ENCODE measurements at regions not wholly inside any gene's neighbourhood (a gene's known extent, or its start where the extent isn't known, plus 50 kb on each side); places are given as distances from the start of the nearest gene placed in this dataset.

DNA sequence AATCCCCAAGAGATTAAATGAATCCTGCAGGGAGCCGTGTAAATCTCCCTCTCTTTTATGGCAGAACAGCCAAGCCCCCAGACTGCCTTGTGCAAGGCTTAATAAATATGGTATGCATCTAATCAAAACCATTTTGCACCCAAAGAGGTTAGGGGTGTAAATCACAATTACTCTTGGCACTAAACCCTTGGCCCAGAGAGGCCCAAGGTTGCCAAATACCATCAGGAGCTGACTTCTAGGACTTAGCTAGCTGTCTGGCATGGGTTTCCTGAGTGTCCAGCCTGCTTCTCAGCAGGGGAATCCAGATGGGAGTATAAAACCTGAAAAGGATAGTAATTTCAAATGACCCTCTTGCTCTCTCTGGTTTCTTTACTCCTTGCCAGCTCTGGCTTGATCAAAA is 610.4 kb downstream of the MED13L start:
- intact Hi-C loops (cut with micrococcal nuclease) = no loop called here
- H3K27me3 Mint-ChIP-seq = no peaks in the 10 kb centered on the region

DNA sequence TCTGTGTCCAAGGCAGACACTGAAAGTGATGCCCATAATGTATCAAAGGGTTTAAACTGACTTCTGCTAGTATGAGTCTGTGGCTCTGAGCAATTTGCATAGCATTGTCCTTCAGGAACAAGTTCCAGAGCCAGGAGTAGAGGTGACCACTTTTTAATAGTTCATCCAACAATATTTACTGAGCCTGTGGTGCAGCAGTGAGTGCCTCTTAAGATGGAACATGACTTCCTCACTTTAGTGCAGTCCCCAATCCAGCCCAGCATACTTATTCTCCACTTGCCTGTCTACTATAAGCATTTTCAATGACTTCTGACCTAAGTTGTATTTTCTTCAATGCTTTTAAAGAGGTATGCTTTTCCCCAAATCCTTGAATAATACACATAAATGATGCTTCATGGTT is 611.3 kb downstream of the MED13L start:
- ChIA-PET CTCF (no interaction called here), POLR2A (no interaction called here)
- H3K4me1 Mint-ChIP-seq (ENCODE audit: low read depth) = no peaks in the 10 kb centered on the region
- H3K27ac Mint-ChIP-seq = no peak overlapping the region
- no peaks in the 10 kb centered on the region for H3K9me3 Mint-ChIP-seq
- DNase-seq = no peak
- intact Hi-C loops (cut with micrococcal nuclease) = no loop called here
- H3K36me3 Mint-ChIP-seq = no peaks in the 10 kb centered on the region
- H3K4me3 Mint-ChIP-seq = no peak overlapping the region
- no peaks in the 10 kb centered on the region for H3K27me3 Mint-ChIP-seq

More for the DNA sequence above, 610.4 kb downstream of the MED13L start:
- Mint-ChIP-seq H3K36me3 (no peaks in the 10 kb centered on the region), H3K4me3 (no peak overlapping the region), H3K9me3 (peaks cover 3% of the 10 kb centered on the region), H3K4me1 (ENCODE audit: low read depth) (no peaks in the 10 kb centered on the region), H3K27ac (no peak overlapping the region)
- CTCF ChIA-PET = no interaction called here
- DNase-seq = no peak
- POLR2A ChIA-PET = no interaction called here

DNA sequence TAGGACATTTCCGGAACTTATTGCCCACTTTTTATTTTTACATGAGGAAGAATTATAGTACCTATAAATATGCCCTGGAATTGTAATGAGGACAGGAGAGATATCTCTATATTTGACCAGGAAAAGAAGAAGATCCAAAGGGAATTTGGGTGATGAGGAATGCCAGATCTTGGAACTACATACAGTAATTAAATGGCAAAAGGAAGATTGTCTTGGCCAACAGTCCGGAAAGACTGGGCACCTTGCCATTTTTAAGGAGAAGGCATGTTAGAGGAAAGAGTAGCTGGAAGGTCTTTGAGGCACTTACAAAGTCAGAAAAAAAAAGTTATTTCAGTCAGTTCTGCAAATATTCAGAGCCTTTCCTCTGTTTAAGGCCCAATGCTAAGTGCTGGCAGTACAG is 616.4 kb downstream of the MED13L start:
- ChIA-PET CTCF (interaction anchor here (0.7 kb wide), 1 partner anchor 244 kb away, joined by 3 read pairs; no protein-coding TSS in a partner anchor), POLR2A (no interaction called here)
- Mint-ChIP-seq H3K27ac (no peak overlapping the region), H3K4me1 (ENCODE audit: low read depth) (no peaks in the 10 kb centered on the region), H3K4me3 (no peak overlapping the region), H3K27me3 (peaks cover 4% of the 10 kb centered on the region), H3K36me3 (no peaks in the 10 kb centered on the region), H3K9me3 (peaks cover 2% of the 10 kb centered on the region)
- DNase-seq = no peak
- intact Hi-C loops (cut with micrococcal nuclease) = no loop called here

DNA sequence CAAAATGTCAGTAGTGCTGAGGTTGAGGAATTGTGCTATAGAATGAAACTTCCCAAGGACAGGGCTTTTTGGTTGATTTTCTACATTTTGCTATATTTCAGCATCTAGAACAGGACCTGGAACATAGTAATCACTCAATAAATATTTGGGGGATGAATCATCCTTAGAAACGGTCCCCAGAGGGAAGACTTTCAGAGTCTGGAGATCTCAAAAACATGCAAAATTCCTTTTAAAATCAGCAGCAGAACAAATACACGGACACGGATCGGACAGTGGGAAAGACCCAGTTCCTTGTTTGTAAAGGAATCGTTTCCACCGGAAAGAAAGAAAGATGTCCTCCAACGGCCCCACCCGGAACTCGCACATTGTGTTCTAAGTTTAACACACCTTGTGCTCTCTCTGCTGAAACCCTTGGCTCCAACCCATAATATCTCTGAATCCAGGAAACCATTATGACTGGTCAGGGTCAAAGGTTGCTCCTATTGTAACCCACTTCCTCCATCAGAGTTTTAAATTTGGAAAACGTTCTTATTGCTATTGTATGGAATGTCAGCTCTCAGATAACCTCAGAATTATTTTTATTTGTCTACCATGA is 617.2 kb downstream of the MED13L start:
- no peak for DNase-seq
- H3K36me3 Mint-ChIP-seq = no peaks in the 10 kb centered on the region
- no peak overlapping the region for H3K27ac Mint-ChIP-seq
- no peak overlapping the region for H3K4me3 Mint-ChIP-seq
- intact Hi-C loops (cut with micrococcal nuclease) = no loop called here
- H3K9me3 Mint-ChIP-seq = peaks cover 2% of the 10 kb centered on the region
- peaks cover 6% of the 10 kb centered on the region for H3K27me3 Mint-ChIP-seq
- CTCF ChIA-PET = interaction anchor here (0.7 kb wide), 1 partner anchor 245 kb away, joined by 3 read pairs; no protein-coding TSS in a partner anchor
- no peaks in the 10 kb centered on the region for H3K4me1 Mint-ChIP-seq (ENCODE audit: low read depth)
- POLR2A ChIA-PET = no interaction called here

DNA sequence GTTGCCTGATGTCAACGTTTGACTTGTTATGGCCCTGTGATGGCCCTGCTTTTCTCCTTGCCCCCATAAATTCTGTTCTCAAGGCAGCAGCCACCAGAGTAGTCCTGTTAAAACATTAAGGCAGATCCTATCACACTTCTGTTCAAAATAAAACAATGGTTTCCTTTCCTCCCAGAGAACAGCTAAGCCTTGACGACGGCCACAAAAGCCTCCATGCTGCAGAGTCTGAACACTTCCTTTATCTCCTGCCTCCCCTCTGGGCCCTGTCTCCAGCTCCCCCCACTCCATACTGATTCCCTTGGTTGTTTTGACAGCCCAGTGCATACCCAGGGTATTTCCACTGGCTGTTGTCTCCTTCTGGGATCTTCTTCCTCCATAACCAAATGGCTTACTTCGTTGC is 618.1 kb downstream of the MED13L start:
- intact Hi-C loops (cut with micrococcal nuclease) = no loop called here
- Mint-ChIP-seq H3K4me3 (no peak overlapping the region), H3K4me1 (ENCODE audit: low read depth) (no peaks in the 10 kb centered on the region), H3K36me3 (no peaks in the 10 kb centered on the region), H3K27ac (no peak overlapping the region), H3K9me3 (peaks cover 2% of the 10 kb centered on the region), H3K27me3 (peaks cover 6% of the 10 kb centered on the region)
- ChIA-PET POLR2A (no interaction called here), CTCF (no interaction called here)
- no peak for DNase-seq

DNA sequence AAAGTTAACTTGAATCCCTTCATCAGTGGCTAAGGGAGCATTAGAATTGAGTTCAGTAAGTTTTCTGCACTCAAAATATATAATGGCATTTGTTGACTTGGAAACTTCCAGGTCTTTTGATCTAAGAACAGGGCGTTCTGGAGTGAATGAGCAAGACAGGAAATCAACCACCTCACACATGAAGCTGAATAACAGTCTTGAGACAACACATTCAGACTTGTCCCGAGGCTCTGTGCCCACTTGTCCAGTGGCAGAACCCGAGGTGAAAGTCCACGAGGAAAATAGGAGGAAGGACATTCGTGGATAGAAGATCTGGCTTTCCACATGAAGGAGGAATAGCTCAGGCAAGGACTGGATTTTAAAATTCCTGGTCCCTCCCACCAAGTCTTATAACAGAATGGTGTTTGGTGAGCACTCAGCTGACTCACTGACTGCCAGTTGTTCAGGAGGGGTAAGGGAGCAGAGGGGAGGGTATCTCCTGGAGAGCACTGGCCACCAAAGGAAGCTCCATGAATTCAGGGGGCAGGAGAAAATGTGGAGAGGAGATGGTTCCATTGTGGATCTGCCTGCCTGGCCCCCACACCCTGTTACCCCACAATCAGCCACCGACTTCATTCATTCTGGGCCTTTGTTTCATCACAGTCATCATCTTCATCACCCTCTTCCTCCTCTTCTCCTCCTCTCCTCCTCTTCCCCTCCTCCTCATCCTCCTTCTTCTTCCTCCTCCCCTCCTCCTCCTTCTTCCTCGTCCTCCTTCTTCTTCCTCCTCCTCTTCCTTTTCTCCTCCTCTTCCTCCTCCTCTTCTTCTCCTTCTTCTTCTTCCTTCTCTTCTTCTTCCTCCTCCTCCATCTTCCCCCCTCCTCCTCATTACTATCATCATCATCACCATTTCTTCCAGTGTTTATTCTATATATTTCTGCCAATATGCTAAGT is 620.1 kb downstream of the MED13L start:
- Mint-ChIP-seq H3K4me3 (no peak overlapping the region), H3K27ac (no peak overlapping the region), H3K27me3 (peaks cover 6% of the 10 kb centered on the region), H3K9me3 (peaks cover 2% of the 10 kb centered on the region), H3K36me3 (no peaks in the 10 kb centered on the region), H3K4me1 (ENCODE audit: low read depth) (no peaks in the 10 kb centered on the region)
- CTCF ChIA-PET = interaction anchor here (0.7 kb wide), 1 partner anchor 913 kb away, joined by 4 read pairs; no protein-coding TSS in a partner anchor
- intact Hi-C loops (cut with micrococcal nuclease) = no loop called here
- POLR2A ChIA-PET = no interaction called here
- DNase-seq = no peak

DNA sequence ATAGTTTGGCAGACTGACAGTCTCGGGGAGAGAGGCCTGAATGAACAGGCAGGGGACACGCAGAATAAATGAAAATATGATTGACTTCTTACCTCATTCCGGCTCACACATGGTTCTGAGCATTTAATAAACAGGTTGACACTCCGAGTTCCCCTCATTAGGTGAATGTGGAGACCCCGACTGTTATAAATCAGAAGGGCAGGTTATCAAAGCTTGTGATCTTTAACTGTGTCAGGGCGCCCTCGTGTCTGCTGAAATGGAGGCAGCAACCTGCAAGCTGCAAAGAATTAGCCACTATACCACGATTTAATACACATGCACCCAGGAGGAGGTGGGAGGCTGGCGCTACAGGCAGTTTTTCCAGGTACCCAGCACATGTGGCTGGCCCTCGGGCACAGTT is 627.5 kb downstream of the MED13L start:
- intact Hi-C loops (cut with micrococcal nuclease) = no loop called here
- no peak overlapping the region for H3K27ac Mint-ChIP-seq
- H3K9me3 Mint-ChIP-seq = peaks cover 6% of the 10 kb centered on the region
- CTCF ChIA-PET = no interaction called here
- POLR2A ChIA-PET = no interaction called here
- no peaks in the 10 kb centered on the region for H3K4me1 Mint-ChIP-seq (ENCODE audit: low read depth)
- no peaks in the 10 kb centered on the region for H3K27me3 Mint-ChIP-seq
- H3K36me3 Mint-ChIP-seq = no peaks in the 10 kb centered on the region
- no peak for DNase-seq
- H3K4me3 Mint-ChIP-seq = no peak overlapping the region

DNA sequence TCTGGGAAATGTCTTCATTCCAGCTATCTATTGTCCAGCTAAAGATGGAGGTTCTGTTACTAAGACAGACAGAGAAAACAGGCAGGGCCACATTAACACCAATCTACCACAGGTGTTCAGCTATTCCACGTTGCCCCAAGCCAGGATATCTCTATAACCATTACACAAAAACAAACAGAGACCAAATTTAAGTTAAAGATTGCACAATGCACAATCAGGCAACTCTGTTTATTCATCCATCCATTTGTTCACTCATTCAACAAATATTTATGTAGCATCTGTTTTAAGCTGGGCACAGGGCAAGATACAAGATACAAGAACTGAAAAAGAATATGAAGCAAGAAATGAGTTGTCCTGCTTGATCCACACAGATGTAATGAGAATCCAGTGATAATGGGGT is 629.0 kb downstream of the MED13L start:
- no peak overlapping the region for H3K27ac Mint-ChIP-seq
- DNase-seq = no peak
- no peaks in the 10 kb centered on the region for H3K4me1 Mint-ChIP-seq (ENCODE audit: low read depth)
- no peaks in the 10 kb centered on the region for H3K36me3 Mint-ChIP-seq
- CTCF ChIA-PET = no interaction called here
- POLR2A ChIA-PET = no interaction called here
- H3K9me3 Mint-ChIP-seq = peaks cover 6% of the 10 kb centered on the region
- no peaks in the 10 kb centered on the region for H3K27me3 Mint-ChIP-seq
- intact Hi-C loops (cut with micrococcal nuclease) = no loop called here
- H3K4me3 Mint-ChIP-seq = no peak overlapping the region

DNA sequence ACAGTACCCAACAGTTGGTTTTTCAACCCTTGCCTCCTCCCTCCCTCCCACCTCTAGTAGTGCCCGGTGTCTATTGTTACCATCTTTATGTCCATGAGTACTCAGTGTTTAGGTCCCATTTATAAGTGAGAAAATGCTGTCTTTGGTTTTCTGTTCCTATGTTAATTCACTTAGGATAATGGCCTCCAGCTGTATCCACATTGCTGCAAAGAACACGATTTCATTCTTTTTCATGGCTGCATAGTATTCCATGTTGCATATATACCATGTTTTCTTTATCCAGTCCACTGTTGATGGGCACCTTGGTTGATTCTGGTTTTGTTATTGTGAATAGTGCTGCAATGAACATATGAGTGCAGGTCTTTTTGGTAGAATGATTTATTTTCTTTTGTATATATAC is 631.3 kb downstream of the MED13L start:
- POLR2A ChIA-PET = no interaction called here

DNA sequence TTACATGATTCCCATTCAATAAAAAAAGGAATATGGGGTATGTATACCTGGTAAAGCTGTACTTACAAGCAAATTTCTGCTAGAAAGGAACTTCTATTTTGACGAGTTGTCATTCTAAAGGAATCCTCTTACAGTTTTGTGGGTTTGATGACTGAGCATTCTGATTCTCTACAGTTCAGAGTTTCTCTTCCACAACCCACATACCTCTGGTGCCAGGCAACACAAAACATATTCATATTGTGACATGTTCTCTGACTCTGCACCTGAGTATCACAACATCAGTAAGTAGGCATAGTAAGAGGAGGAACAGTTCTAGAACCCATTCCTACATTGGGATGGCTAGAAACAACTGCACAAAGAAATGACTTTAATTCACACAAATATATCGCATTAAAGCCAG is 636.6 kb downstream of the MED13L start:
- no peak overlapping the region for H3K4me3 Mint-ChIP-seq
- POLR2A ChIA-PET = no interaction called here
- no peak overlapping the region for H3K27ac Mint-ChIP-seq
- H3K4me1 Mint-ChIP-seq (ENCODE audit: low read depth) = no peaks in the 10 kb centered on the region
- intact Hi-C loops (cut with micrococcal nuclease) = no loop called here
- H3K27me3 Mint-ChIP-seq = no peaks in the 10 kb centered on the region
- H3K36me3 Mint-ChIP-seq = no peaks in the 10 kb centered on the region
- CTCF ChIA-PET = no interaction called here
- H3K9me3 Mint-ChIP-seq = no peaks in the 10 kb centered on the region
- DNase-seq = no peak

More for the DNA sequence above, 631.3 kb downstream of the MED13L start:
- intact Hi-C loops (cut with micrococcal nuclease) = no loop called here
- no peak for DNase-seq
- peaks cover 6% of the 10 kb centered on the region for H3K9me3 Mint-ChIP-seq
- H3K36me3 Mint-ChIP-seq = no peaks in the 10 kb centered on the region
- no peaks in the 10 kb centered on the region for H3K4me1 Mint-ChIP-seq (ENCODE audit: low read depth)
- no peak overlapping the region for H3K27ac Mint-ChIP-seq
- CTCF ChIA-PET = no interaction called here
- no peaks in the 10 kb centered on the region for H3K27me3 Mint-ChIP-seq
- H3K4me3 Mint-ChIP-seq = no peak overlapping the region

DNA sequence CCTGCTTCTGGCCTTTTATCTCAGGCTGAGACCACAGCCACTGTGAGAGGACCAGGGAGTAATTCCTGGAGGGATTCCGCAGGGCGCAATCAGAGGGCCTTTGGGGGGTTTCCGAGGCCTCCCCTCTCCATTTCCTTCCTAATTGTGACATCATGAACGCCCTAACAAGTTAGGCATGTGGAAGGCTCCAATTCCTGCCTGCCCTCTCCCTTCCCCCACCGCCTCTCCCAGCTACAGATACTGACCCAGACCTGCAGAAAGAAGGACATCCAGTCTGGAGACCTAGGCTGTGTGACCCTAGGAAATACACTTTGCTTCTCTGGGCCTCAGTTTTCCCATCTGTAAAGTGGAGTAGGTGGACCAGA is 637.9 kb downstream of the MED13L start:
- H3K4me3 Mint-ChIP-seq = no peak overlapping the region
- no peaks in the 10 kb centered on the region for H3K36me3 Mint-ChIP-seq
- H3K9me3 Mint-ChIP-seq = no peaks in the 10 kb centered on the region
- H3K27me3 Mint-ChIP-seq = no peaks in the 10 kb centered on the region
- no peak overlapping the region for H3K27ac Mint-ChIP-seq
- intact Hi-C loops (cut with micrococcal nuclease) = no loop called here
- ChIA-PET CTCF (no interaction called here), POLR2A (no interaction called here)
- H3K4me1 Mint-ChIP-seq (ENCODE audit: low read depth) = no peaks in the 10 kb centered on the region
- DNase-seq = no peak

DNA sequence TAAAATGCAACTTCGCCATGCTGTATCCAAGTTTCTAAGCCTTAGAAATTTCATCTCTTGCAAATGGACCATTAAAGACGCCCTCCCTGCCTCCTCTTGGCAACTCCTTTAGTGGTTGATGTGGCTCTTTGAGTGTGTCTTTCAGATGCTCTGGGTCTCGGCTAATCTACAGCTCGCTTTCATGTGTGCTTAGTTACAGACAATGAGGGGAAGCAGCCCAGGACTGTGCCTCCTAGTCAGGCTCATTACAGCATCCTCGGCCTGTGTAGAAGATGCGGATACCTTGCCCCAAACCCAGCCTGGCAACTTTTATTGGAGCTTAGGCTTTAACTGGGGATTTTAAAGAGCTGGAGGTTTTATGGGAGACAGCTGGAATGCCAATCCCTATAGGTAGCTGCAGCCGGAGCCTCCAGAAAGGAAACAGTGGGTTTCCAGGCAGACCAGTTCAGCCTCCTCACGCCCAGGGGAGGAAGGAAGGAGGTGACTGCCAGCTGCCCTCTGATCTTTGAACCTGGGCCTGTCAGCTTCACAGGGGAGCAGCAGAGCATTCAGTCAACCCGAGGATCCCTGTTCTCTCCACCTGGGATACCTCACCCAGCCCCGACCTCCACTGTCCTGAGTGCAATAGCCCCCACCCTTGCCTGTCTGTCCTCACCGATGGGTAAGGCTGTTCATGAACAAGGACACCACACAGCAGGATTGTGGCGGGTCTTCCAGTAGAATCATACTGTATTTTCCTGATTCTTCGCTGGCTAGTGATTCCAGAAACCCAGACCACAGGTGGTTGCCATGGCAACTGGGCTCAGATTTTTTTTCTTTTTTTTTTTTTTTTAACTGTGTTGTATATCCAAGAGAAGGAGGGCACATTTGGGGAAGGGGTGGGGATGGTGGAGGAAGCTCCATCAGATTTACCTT is 638.5 kb downstream of the MED13L start:
- Mint-ChIP-seq H3K27me3 (no peaks in the 10 kb centered on the region), H3K4me1 (ENCODE audit: low read depth) (no peaks in the 10 kb centered on the region), H3K27ac (no peak overlapping the region), H3K9me3 (no peaks in the 10 kb centered on the region), H3K4me3 (no peak overlapping the region), H3K36me3 (no peaks in the 10 kb centered on the region)
- intact Hi-C loops (cut with micrococcal nuclease) = no loop called here
- DNase-seq = no peak
- ChIA-PET CTCF (no interaction called here), POLR2A (no interaction called here)
